Endothelial cell (in vitro differentiated cells): ENCODE measurements at regions not wholly inside any gene's neighbourhood (a gene's known extent, or its start where the extent isn't known, plus 50 kb on each side); places are given as distances from the start of the nearest gene placed in this dataset.
"Not testable (repeated sequence)": the region's sequence is repeated elsewhere in the genome, so short reads cannot be mapped to it uniquely, and the experiment has no call there.

Experiments used
- DNase-seq: peaks from one replicate; pipeline ENCODE4 v3.0.0; 2021; ENCODE audit warnings: low spot score
- H3K27ac Mint-ChIP-seq: one replicate; pipeline ENCODE4 v1.8.0; 2021; ENCODE audit warnings: mixed read lengths, inconsistent platforms; ENCODE audit not compliant: unreplicated experiment
- H3K27me3 Mint-ChIP-seq: one replicate; pipeline ENCODE4 v1.8.0; 2021; ENCODE audit warnings: mild to moderate bottlenecking, moderate library complexity, mixed read lengths, inconsistent platforms; ENCODE audit not compliant: unreplicated experiment
- H3K36me3 Mint-ChIP-seq: one replicate; pipeline ENCODE4 v1.8.0; 2021; ENCODE audit warnings: mild to moderate bottlenecking, low read depth, mixed read lengths, inconsistent platforms; ENCODE audit not compliant: unreplicated experiment
- H3K4me1 Mint-ChIP-seq: one replicate; pipeline ENCODE4 v1.8.0; 2021; ENCODE audit warnings: mild to moderate bottlenecking, mixed read lengths, inconsistent platforms; ENCODE audit not compliant: unreplicated experiment
- H3K4me3 Mint-ChIP-seq: one replicate; pipeline ENCODE4 v1.8.0; 2021; ENCODE audit warnings: mild to moderate bottlenecking, mixed read lengths, inconsistent platforms; ENCODE audit not compliant: unreplicated experiment
- H3K9me3 Mint-ChIP-seq: one replicate; pipeline ENCODE4 v1.8.0; 2021; ENCODE audit warnings: mixed read lengths, inconsistent platforms; ENCODE audit not compliant: unreplicated experiment
- CTCF ChIP-seq: fragments of 200-600 bp; sonication (generic); IDR thresholded peaks from one replicate; pipeline ENCODE4 v1.5.0; 2021; ENCODE audit warnings: antibody characterized with exemption; ENCODE audit not compliant: unreplicated experiment

GRCh38 chr2:150672311-150672710 lies 184.8 kb upstream of the RND3 start:
- Mint-ChIP-seq H3K27me3 (no peaks in the 10 kb centered on the region), H3K36me3 (no peaks in the 10 kb centered on the region), H3K4me3 (no peak overlapping the region), H3K9me3 (no peaks in the 10 kb centered on the region), H3K27ac (no peak overlapping the region), H3K4me1 (peaks cover 11% of the 10 kb centered on the region)
- no peak for TF ChIP-seq CTCF
- DNase-seq: no peak

DNA sequence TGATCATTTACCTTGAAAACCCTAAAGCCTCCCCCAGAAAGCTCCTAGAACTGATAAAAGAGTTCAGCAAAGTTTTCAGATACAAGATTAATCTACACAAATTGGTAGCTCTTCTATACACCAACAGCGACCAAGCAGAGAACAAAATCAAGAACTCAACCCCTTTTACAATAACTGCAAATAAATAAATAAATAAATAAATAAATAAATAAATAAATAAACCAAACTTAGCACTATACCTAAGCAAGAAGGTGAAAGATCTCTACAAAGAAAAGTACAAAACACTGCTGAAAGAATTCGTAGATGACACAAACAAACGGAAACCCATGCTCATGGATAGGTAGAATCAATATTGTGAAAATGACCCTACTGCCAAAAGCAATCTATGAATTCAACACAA lies 182.0 kb upstream of the RND3 start:
- TF ChIP-seq CTCF: no peak
- H3K4me1 Mint-ChIP-seq: peaks cover 7% of the 10 kb centered on the region
- H3K36me3 Mint-ChIP-seq: no peaks in the 10 kb centered on the region
- no peak overlapping the region for H3K27ac Mint-ChIP-seq
- no peaks in the 10 kb centered on the region for H3K9me3 Mint-ChIP-seq
- H3K27me3 Mint-ChIP-seq: no peaks in the 10 kb centered on the region
- no peak for DNase-seq
- H3K4me3 Mint-ChIP-seq: no peak overlapping the region

DNA sequence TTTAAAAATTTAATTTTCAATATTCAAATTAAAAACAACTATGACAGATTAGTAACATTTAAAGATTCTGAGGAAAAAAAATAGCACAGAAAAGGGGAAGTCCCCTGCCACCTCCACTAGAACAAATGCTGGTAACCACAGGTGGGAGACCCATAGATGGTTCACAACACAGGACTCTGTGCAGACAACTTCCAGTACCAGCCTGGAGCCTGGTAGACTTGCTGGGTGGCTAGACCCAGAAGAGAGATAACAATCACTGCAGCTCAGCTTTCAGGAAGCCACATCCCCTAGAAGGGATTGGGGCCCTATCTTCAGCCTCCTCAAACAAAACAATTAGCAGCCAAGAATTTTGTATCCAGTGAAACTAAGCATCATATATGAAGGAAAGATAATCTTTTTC lies 179.6 kb upstream of the RND3 start:
- H3K4me3 Mint-ChIP-seq, H3K4me1 Mint-ChIP-seq, H3K9me3 Mint-ChIP-seq, H3K27ac Mint-ChIP-seq, H3K36me3 Mint-ChIP-seq, H3K27me3 Mint-ChIP-seq, DNase-seq: not testable (repeated sequence)

DNA sequence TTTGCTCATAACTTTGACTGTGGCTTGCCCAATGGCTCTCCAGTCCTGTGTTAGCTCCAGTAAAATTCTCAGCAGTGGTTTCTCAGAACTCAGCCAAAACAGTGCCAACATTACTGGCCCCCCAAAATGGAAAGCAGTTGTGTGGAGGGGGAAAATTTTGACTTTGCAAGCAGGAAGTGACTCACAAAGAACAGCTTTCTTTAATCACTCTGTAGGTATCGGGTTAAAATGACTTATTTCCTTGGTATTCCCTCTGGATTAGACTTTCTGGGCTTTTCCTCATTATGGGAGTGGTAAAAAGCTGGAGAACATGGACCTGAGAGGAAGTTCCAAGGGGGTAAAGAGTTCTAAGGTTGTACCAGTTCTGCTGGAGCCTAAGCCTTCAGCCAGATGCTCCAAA lies 175.7 kb upstream of the RND3 start:
- Mint-ChIP-seq H3K27me3 (no peaks in the 10 kb centered on the region), H3K27ac (no peak overlapping the region), H3K4me3 (no peak overlapping the region), H3K4me1 (peaks cover 7% of the 10 kb centered on the region), H3K36me3 (no peaks in the 10 kb centered on the region), H3K9me3 (peaks cover 3% of the 10 kb centered on the region)
- no peak for DNase-seq
- TF ChIP-seq CTCF: no peak

GRCh38 chr2:150656002-150656401 lies 168.5 kb upstream of the RND3 start:
- Mint-ChIP-seq H3K36me3 (no peaks in the 10 kb centered on the region), H3K4me1 (no peaks in the 10 kb centered on the region), H3K9me3 (no peaks in the 10 kb centered on the region), H3K27ac (no peak overlapping the region), H3K27me3 (no peaks in the 10 kb centered on the region), H3K4me3 (no peak overlapping the region)
- TF ChIP-seq CTCF: no peak
- no peak for DNase-seq

GRCh38 chr2:150653351-150653750 lies 165.9 kb upstream of the RND3 start:
- no peaks in the 10 kb centered on the region for H3K9me3 Mint-ChIP-seq
- no peaks in the 10 kb centered on the region for H3K27me3 Mint-ChIP-seq
- H3K36me3 Mint-ChIP-seq: no peaks in the 10 kb centered on the region
- no peak for TF ChIP-seq CTCF
- no peak overlapping the region for H3K27ac Mint-ChIP-seq
- DNase-seq: no peak
- no peaks in the 10 kb centered on the region for H3K4me1 Mint-ChIP-seq
- H3K4me3 Mint-ChIP-seq: no peak overlapping the region
